Tibial nerve (tissue), 4 donors: ENCODE measurements at regions not wholly inside any gene's neighbourhood (a gene's known extent, or its start where the extent isn't known, plus 50 kb on each side); places are given as distances from the start of the nearest gene placed in this dataset.

Experiments
- CTCF ChIP-seq, 5 experiments: fragments of 200-600 bp in 3 of 5; fragments of 450-650 bp in 2 of 5; sonication (generic) in 3 of 5; IDR thresholded peaks; one replicate each; pipeline ENCODE4 v1.5.1; 2016 to 2019; ENCODE audit warnings: antibody characterized with exemption in 5 of 5, mild to moderate bottlenecking in 3 of 5, moderate library complexity in 2 of 5
- EP300 ChIP-seq, 2 donors: sonication (generic); formaldehyde crosslinking; IDR thresholded peaks; one replicate each; pipeline ENCODE4 v1.6.1; 2017; ENCODE audit warnings: antibody characterized with exemption in 2 of 2, mild to moderate bottlenecking in 1 of 2
- POLR2A ChIP-seq, 2 donors: fragments of 450-650 bp; IDR thresholded peaks; one replicate each; pipeline ENCODE4 v1.6.1; 2017; ENCODE audit warnings: antibody characterized with exemption in 2 of 2, mild to moderate bottlenecking in 2 of 2, moderate library complexity in 2 of 2

- TF ChIP-seq CTCF (IDR thresholded peaks at IDR 0.05) (no peak), POLR2A (IDR thresholded peaks at IDR 0.05) (no peak), EP300 (IDR thresholded peaks at IDR 0.05) (no peak)
These were observed 173.7 kb downstream of the NR4A2 start for GRCh38 chr2:156158808-156159207.
